ENCODE measurements at regions not wholly inside any gene's neighbourhood (a gene's known extent, or its start where the extent isn't known, plus 50 kb on each side); places are given as distances from the start of the nearest gene placed in this dataset.

- TF ChIP-seq EZH2phosphoT487 (IDR thresholded peaks at IDR 0.05; ENCODE audit: low read length) (no peak), EZH2 (optimal IDR thresholded peaks at IDR 0.05; ENCODE audit: low read depth, low read length) (no peak), CTCF (IDR thresholded peaks at IDR 0.05; ENCODE audit: low read length) (no peak)
Observed at GRCh38 chr1:187236676-187237075, 407.9 kb downstream of the PLA2G4A start.

Data from MM.1S (cell line).